ENCODE measurements at regions not wholly inside any gene's neighbourhood (a gene's known extent, or its start where the extent isn't known, plus 50 kb on each side); places are given as distances from the start of the nearest gene placed in this dataset.

DNA sequence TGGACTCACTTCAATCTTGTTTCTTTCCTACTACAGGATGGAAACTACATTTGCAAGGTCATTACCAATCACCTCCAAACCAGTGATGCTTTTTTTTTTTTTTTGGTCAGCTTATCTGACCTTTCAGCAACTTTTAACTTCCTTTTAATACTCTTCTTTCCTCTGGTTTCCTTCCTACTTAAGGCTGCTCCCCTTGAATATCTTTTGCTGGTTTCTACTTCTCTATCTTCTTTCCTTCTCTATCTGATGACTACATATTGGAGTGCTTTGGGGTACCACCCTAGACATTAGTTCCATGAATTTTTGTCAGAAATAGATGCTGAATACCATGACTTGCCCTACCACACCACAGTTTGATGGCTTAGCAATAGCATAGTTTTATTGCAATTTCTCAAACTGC lies 197.7 kb upstream of the DDHD1 start:
- ChIA-PET CTCF (ENCODE audit: low intra/inter-chr PET ratio) (no interaction called here), POLR2A (no interaction called here)
- Histone ChIP-seq H3K27me3 (ENCODE audit: control insufficient read depth in 2 of 2, insufficient read depth in 2 of 2, low read length in 2 of 2) (no peaks in the 10 kb centered on the region), H3K4me1 (replicated peaks in 1 of 2; ENCODE audit: control insufficient read depth in 2 of 2, insufficient read depth in 2 of 2, low read length in 2 of 2) (no peaks in the 10 kb centered on the region), H4K20me1 (replicated peaks; ENCODE audit: control insufficient read depth, insufficient read depth, low read length) (no peaks in the 10 kb centered on the region), H3K9me1 (ENCODE audit: control insufficient read depth, insufficient read depth, low read length) (no peaks in the 10 kb centered on the region), H3K9ac (ENCODE audit: insufficient read depth in 1 of 2, low read depth in 2 of 2, low read length in 2 of 2) (no peak overlapping the region), H3K36me3 (ENCODE audit: control insufficient read depth, insufficient read depth, low read length) (no peaks in the 10 kb centered on the region), H2AFZ (ENCODE audit: low read depth, low read length) (no peak overlapping the region), H3K4me2 (ENCODE audit: insufficient read depth, low read length) (no peak overlapping the region), H3K79me2 (ENCODE audit: control insufficient read depth, insufficient read depth, low read length) (no peaks in the 10 kb centered on the region), H3K27ac (ENCODE audit: extremely low read depth, low read depth, low read length) (no peak overlapping the region), H3K9me3 (replicated peaks; ENCODE audit: control insufficient read depth, insufficient read depth, low read depth, low read length) (no peaks in the 10 kb centered on the region), H3K4me3 (no peak overlapping the region)
- FAIRE-seq (no peak), DNase-seq (ENCODE audit: extremely low read depth in 1 of 4, low spot score in 3 of 4) (no peak), ATAC-seq (no peak)
- intact Hi-C loops (cut with micrococcal nuclease) = no loop called here
- TF ChIP-seq XRCC3 (IDR thresholded peaks at IDR 0.05) = no peak
- TF ChIP-seq, protein P1, sequence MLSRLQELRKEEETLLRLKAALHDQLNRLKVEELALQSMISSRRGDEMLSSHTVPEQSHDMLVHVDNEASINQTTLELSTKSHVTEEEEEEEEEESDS (CRISPR knock-in tag; IDR thresholded peaks at IDR 0.05) = no peak
- TF ChIP-seq ILK (tag; IDR thresholded peaks at IDR 0.05; ENCODE audit: borderline replicate concordance, low read depth) = no peak
- no peak for TF ChIP-seq ZNF197 (CRISPR knock-in tag; IDR thresholded peaks at IDR 0.05; ENCODE audit: low read depth)
- TF ChIP-seq ZNF785 (CRISPR knock-in tag; IDR thresholded peaks at IDR 0.05) = no peak
- TF ChIP-seq SRSF9 (IDR thresholded peaks at IDR 0.05; ENCODE audit: borderline replicate concordance, low read depth, low read length) = no peak
- in situ Hi-C loops (cut with MboI) = no loop called here
- BruUV-seq (replicated peaks) = no TSS peak

DNA sequence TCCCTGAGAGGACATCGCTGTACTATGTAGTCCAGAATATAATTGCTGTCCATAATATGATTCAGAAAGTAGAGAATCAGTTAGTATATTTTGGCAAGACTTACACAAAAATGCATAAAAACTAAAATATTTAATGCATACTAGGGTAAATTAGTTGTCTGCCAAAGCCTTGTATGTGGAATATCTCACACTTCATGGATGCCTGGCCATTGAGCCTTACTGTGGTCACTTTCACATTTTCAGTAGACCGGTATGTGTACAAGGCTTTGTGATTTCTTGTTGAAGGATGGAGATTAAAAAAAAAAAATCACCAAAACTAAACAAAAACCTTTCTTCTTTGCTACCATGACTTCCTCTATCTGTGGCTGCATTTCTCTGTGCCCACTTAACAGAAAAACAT lies 197.3 kb upstream of the DDHD1 start:
- WGBS (ENCODE audit: insufficient coverage, low coverage, missing lambda C conversion rate) = 0% methylated on average over 1 of the region's 2 CpGs
- BruUV-seq (replicated peaks) = no TSS peak
- no peak overlapping the region for H2AFZ ChIP-seq (ENCODE audit: low read depth, low read length)
- H3K9me1 ChIP-seq (ENCODE audit: control insufficient read depth, insufficient read depth, low read length) = no peaks in the 10 kb centered on the region
- intact Hi-C loops (cut with micrococcal nuclease) (no loop called here), in situ Hi-C loops (cut with MboI) (no loop called here)
- H3K9ac ChIP-seq (ENCODE audit: insufficient read depth in 1 of 2, low read depth in 2 of 2, low read length in 2 of 2) = no peak overlapping the region
- no peak overlapping the region for H3K4me2 ChIP-seq (ENCODE audit: insufficient read depth, low read length)
- H3K4me3 ChIP-seq = no peak overlapping the region
- H3K9me3 ChIP-seq (replicated peaks; ENCODE audit: control insufficient read depth, insufficient read depth, low read depth, low read length) = no peaks in the 10 kb centered on the region
- no peaks in the 10 kb centered on the region for H3K36me3 ChIP-seq (ENCODE audit: control insufficient read depth, insufficient read depth, low read length)
- no peaks in the 10 kb centered on the region for H4K20me1 ChIP-seq (replicated peaks; ENCODE audit: control insufficient read depth, insufficient read depth, low read length)
- no peak for TF ChIP-seq ZNF224 (CRISPR knock-in tag; IDR thresholded peaks at IDR 0.05)
- no peak for TF ChIP-seq ZNF384 (IDR thresholded peaks at IDR 0.05; ENCODE audit: low read depth, low read length)
- H3K27ac ChIP-seq (ENCODE audit: extremely low read depth, low read depth, low read length) = no peak overlapping the region
- ChIA-PET POLR2A (no interaction called here), CTCF (ENCODE audit: low intra/inter-chr PET ratio) (no interaction called here)
- DNase-seq (ENCODE audit: extremely low read depth in 1 of 4, low spot score in 3 of 4) (no peak), ATAC-seq (no peak), FAIRE-seq (no peak)
- H3K4me1 ChIP-seq (replicated peaks in 1 of 2; ENCODE audit: control insufficient read depth in 2 of 2, insufficient read depth in 2 of 2, low read length in 2 of 2) = no peaks in the 10 kb centered on the region
- no peaks in the 10 kb centered on the region for H3K27me3 ChIP-seq (ENCODE audit: control insufficient read depth in 2 of 2, insufficient read depth in 2 of 2, low read length in 2 of 2)
- no peaks in the 10 kb centered on the region for H3K79me2 ChIP-seq (ENCODE audit: control insufficient read depth, insufficient read depth, low read length)
